ENCODE measurements at regions not wholly inside any gene's neighbourhood (a gene's known extent, or its start where the extent isn't known, plus 50 kb on each side); places are given as distances from the start of the nearest gene placed in this dataset.

GRCh38 chr13:31468114-31468902 is 268.5 kb downstream of the B3GLCT start:
- no peak for TF ChIP-seq CTCF (IDR thresholded peaks at IDR 0.05)
- TF ChIP-seq POLR2A (IDR thresholded peaks at IDR 0.05) = no peak

All from Peyer's patch (tissue), 4 donors.